Muscle of back (tissue), 3 donors: ENCODE measurements at regions not wholly inside any gene's neighbourhood (a gene's known extent, or its start where the extent isn't known, plus 50 kb on each side); places are given as distances from the start of the nearest gene placed in this dataset.

ENCODE experiments used
- DNase-seq, 3 donors: peaks; one replicate each; pipeline versions ENCODE4 v3.0.0 to v3.0.0-alpha.2; 2013

DNA sequence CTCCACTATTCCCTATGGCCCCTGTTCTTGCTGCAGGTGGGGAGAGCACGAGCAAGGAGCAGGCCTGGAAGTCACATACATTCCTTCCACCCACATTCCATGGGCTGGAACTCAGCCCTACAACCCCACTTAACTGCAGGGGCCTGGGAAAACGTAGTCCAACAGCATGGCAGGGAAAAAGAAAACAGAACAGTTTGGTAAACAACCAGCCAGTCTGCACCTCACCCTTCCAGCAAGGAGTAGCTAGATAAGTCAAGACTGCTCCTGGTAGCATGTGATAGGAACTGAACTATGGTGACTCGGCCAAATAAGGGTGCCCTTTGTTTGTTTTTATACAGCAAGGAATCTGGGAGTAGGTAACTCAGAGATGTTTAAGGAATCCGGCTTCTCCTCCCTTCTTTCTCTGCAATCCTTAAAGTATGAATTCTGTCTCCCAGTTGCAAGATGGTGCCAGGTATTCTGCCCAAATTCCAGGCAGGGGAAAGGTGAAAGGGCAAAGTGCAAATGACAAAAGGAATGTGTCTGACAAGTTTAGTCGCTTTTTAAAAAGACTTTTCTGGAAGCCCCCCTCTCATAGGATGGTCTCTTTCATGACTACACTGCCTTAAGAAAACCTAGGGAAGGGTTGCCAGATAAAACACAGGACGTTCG is 311.7 kb upstream of the NEBL start:
- DNase-seq, result no peak

DNA sequence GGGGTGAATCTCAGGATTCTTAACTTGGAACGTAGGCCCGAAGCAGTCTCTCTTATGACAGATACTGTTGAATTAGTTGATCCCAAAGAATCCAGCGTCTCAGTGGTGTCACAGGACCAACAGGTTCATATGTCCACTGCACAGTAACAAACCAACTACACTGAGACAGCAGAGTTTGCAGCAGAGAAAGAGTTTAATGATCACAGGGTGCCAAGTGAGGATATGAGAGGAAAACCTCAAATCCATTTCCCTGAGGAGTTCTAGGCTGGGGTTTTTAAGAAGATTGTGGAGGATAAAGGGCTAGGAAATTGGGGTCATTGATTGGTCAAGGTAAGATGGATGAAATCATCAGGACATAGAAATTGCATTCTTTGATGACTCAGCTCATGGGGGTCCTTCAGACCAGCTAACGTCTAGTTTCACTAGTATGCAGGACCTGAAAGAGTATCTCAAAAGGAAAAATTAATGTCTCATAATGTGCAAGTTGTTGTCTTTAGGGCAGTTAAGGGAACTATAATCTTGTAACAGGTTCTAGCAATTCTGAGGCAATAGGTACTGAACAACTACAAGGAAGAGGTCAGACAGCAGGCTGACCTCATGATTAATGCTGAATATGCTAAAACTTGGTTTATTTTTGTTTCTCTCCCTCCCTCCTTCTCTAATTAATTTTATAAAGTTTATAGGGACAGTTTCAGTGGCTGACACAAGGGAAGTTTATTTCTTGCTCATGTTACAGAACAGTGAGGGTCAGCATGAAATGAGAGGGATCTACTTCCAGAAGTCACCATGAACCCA is 310.9 kb upstream of the NEBL start:
- DNase-seq, result no peak

DNA sequence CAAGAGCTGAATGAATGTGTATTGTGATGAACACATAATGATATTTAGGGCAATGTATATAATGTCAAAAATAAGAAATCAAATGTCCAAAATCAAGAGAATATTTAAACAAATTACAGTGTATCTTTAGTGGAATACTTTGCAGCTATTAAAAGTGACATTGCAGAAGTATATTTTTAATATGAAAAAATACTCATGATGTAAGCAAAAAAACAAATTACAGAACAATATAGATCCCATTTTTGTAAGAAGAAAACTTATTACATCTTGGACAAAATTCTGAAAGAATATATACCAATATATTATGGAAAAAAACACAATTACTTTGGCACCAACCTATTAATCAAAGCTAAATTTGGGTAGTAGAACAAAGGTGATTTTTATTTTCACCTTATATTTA is 308.2 kb upstream of the NEBL start:
- DNase-seq, result no peak

DNA sequence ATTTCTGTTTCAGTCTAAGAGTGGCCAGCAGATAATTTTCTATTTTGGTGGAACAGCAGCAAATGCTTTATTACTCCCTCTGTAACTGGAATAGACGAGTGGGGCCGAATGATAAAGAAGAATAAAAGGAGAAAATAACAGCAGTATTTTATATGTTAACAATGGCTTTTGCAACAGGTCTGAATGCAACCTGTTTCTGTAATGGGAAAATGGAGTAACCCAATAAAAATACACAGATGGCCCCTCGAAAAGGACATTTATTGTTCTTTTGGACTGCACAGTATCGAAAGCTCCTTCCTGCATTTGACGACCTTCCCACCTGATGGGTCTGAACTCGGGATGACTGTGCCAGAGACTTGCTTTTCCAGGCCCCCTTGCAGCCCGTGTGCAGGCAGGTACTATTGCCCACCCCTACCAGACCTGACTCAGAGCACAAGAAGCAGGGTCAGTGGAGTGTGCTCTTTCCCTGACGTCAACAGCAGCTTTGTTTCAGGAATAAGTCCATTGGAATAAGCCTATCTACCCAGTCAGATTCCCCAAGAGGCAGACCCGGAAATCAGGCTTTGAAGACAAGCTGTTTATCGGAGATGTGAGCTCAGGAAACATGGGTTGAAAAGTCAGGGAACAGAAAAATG is 306.5 kb upstream of the NEBL start:
- no peak for DNase-seq

DNA sequence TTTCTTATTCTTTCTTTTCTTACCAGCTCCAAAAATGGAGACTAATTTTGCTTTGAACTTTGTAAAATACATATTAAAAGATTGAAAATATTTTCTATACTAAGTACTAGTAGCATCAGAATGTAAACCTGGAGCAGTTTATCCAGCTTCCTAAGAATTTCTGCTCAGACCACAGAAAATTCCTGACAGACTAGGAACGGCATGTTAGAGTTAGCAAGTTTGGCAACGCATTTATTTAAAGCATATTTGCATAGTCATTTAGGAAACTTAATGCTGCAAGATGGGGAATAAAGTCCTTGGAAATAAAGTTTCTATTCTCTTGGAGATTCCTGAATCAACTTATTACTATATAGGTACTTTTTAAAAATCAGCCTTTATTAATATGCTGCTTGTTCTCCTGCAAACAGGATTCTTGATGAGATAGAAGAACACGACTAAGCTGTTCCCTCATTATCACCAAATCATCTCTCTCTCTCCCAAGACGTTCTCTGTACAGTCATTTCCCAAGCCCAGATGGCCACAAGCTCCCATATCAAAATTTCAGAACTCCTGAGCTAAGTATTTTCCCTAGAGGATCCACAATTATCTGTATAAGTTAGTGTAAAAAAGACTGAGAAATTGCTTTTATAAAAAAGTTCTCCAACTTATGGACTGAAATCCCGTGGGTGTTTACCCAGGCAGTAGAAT is 305.8 kb upstream of the NEBL start:
- DNase-seq, result no peak

DNA sequence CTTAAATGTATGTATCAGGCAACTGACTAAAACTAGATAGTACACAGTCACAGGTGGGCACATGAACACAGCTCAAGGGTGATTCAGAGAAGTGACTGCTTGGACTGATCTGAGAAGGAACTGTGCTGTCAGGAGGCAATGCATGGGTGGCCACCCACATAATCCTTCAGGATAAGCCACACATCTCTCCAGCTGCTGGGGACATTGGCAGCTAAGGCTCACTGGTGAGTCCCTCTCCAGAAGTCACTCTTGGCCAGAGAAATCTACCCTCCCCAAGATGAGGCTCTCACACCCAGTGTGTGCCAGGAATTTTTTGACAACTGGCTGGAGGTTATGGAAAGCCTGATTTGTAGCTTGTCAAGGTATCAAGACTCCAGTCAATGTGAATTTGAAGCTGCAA is 302.4 kb upstream of the NEBL start:
- no peak for DNase-seq

DNA sequence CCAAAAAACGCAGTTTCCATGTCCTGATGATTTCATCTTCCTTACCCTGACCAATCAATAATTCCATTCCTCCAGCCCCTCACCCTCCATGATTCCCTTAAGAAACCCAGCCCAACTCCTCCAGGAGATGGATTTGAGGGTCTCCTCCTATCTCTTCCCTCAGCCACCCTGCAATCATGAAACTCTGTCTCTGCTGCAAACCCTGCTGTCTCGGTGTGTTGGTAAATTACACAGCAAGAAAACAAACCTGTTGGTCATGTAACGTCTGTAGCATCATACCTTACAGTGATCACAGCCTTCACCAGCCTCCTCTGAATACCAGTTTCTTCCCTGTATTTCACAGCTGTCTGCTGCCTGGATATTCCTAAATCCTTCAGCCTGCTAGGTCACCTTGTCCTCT is 300.7 kb upstream of the NEBL start:
- DNase-seq, result no peak

DNA sequence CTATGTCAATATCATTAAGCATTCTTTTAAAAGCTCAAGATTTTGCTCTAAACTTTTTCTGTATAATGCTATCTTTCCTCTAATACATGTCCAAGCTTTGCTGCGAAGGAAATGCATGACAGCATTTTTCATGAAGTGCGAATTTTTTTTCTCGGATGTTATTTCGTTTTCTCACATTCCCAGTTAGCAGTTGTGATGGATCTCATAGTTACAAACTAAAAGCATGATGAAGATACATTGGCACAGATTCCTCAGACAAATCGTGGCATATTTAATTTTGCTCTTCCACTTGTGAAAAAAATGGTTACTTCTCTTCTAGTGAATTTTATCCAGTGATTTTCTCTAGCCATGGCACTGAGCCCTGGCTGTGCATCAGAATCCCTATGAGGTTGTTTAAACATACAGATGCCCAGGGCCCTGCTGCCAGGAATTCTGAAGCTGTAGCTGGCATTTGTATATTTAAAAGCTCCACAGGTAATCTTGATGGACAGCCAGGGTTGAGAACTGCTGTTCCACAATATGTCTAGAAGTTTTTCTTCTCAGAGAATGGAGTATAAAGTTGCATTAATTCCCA is 299.8 kb upstream of the NEBL start:
- DNase-seq, result no peak

DNA sequence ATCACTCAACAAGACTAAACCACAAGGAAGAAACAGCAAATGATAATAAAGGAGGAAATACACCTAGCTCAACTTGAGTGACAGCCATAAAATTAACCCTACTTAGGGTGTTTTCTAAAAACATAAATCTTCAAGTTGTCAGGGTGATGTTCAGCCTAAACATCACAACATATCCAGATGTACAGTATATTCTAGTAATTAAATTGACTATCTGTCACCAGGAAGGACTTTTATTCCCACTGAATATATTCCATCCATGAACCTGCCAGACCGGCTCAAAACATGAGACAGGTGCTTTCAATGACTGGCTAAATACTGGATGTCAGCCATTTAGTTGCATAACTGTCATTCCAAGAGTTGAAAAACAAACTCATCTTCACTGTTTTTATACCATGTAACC is 298.1 kb upstream of the NEBL start:
- DNase-seq, result no peak

DNA sequence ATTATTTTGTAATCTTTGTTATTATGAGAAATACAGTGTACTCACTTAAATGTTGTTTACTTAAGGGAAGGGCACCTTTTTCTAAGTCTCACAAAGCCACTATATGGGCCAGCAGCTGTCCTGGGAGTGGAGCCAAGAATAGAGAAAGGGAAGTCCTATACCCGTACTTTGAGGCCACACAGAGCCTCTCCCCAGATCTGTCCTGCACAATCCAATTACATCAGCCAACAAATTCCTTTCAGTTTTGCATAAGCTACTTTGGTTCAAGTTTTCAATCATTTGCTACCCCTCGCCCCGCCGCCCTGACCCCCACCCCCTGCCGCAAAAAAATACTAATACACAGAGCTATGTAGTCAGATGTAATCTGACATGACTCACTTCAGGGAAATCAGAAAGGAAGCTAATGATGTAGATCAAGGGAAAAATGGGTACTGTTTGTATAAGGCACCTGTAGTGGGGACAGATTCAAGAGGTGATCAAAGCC is 297.4 kb upstream of the NEBL start:
- DNase-seq, result peak; percentile 30 to 61 (median 33)

DNA sequence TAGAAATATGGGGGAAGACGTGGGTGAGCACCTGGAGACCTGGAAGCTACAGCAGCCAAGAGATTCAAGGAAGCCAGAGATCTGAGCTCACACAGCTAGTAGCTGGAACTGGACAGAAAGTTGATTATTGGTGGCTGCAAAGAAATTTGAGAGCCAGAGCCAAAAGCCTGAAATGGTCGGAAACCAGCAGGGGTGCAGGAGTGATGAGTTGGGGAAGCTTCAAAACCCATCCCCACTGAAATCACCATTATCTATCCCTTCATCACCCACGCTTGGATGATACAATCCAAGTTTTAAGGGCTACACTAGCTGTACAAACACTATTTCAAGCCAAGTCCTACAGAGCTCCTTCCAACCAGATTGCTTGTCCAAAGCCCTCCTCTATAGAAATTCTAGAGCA is 296.1 kb upstream of the NEBL start:
- no peak for DNase-seq

DNA sequence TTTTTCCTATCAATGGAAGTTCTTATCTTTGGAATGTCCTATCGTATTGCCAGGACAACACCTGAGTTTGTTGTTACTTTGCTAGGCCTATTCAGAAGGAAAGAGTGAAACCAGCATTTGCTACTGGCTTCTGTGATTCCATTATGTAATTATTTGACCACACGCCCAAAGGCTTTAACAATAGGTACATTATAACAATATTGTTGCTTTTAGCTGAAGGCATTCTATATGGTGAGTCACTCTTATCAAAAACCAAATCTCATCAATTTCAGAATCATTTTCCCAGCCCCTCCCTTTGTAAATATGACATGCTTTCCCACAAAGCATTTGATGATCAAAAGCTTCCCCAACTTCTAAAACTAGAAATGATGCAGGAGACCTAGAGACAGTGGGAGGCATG is 294.4 kb upstream of the NEBL start:
- no peak for DNase-seq

DNA sequence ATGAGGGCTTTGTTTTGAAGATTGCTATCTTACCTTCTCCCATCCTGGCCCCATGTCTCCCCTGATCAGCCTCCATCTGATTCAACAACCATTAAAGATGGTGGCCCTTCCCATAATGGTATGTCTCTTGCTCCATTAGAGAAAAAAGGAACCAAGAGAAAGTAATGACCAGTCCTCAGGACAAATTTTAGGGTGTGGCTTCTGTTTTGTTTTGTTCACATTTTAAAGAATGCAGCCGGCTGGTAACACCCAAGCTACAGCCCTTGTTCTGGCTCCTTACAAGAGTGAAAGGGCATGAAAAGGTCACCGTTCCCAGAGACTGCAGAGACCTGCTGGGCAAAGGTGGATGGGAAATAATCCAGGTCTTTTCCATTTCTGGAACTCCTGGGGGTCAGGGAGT is 287.9 kb upstream of the NEBL start:
- DNase-seq, result no peak

DNA sequence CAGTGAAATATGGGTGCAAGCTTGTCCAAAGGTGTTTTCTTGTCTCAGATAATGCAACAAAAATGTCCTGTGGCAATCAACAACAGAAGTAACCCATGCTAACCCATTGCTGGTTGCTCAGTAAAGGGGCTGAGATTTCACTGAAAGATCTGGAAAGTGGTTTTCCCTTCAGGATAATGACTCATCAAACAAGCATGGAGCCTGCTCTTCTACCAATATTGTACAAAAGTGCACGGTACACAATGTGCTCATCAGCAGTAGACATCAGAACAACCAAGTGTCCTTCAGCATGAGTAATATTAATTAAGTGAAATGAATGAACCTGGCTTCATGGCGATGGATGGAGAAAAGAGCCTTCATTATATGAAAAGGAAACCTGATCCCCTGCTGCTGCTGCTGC is 287.1 kb upstream of the NEBL start:
- DNase-seq, result no peak

DNA sequence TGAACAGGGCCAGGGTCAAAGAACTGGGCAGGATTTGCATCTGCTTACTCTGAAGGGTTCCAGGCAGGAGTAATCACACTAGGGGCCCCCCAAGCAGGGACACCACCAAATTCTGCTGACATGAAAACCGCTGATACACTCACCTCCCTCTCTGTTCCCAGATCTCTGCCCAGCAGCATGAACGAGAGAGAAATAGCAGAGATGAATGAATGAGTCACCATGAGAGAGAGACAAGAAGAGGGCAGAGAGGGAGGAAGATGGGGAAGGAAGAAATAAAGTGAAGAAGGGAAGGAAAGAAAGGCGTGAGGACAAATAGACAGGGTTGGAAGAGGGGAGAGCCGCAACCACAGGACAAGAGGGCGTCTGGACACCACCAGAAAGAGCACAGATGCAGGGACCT is 285.9 kb upstream of the NEBL start:
- no peak for DNase-seq

DNA sequence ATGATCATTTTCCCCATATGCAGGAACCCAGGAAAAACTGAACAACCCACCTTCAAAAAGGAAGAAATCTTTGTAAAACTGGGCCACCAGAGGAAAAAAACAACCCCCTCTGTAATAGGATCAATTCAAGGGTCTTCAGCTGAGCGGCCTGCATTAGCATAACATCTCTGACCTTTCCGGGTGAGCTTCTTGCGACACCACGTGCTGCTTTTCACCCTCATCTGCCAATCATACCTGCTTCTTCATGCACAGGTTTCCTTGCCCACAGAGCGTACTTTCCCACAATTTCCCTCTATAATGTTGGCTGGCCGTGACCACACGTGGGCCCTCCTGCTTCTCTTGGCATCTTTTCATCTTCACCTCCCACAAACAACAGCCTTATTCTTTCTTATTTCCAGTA is 284.3 kb upstream of the NEBL start:
- no peak for DNase-seq

DNA sequence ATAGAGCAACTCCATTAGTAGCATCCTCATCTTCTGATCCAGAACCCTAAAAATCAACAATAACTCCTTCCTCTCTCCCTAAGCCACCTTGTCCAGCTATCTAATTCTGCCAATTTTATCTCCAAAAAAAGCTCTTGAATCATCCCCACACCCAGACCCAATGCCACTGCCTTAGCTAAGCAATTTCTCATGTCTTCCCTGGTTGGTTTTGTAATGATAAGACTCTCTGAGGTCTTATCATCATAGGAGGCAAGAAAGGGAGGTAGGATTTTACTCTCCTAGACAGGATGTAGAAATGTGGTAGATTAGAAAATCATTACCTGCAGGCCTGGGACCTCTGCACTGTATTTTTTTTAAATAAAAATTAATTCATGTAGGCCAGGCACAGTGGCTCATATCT is 283.5 kb upstream of the NEBL start:
- DNase-seq, result no peak

DNA sequence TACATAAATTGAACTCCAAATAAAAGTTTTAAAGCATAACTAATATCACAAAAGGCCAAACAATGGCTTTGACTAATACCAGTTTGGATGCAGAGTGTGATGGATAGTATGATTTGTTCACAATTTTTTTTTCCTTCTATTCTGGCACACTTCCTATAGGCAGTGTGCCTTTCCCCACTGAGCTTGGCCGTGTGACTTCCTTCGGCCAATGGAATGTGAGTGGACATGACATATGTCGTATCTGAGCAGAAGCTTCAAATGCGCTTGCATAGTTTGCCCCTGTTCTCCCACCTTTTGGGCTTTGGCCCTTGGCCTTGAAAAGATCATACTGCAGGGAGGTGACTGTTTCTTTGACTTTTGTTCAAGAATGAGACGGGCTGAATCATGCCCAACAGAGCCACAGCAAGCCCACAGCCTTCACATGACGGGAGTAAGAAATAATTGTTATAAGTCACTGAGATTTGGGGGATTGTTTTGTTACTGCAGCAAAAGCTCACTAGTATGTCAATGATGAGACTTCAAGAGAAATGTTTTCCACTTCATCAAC is 279.9 kb upstream of the NEBL start:
- no peak for DNase-seq

DNA sequence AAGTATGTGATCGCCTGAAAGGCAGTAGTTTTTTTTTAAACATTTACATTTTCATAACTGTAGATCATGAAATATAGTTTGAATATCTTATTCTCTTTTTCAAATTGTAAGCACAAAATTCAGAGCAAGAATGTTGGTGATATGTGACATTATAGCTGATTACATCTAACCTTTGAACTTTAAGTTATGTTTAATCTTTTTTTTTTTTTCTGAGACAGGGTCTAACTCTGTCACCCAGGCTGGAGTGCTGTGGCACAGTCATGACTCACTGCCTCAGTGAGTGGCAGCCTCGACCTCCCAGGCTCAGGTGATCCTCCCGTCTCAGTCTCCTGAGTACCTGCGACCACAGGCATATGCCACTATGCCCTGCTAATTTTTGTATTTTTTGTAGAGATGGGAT is 278.7 kb upstream of the NEBL start:
- no peak for DNase-seq

DNA sequence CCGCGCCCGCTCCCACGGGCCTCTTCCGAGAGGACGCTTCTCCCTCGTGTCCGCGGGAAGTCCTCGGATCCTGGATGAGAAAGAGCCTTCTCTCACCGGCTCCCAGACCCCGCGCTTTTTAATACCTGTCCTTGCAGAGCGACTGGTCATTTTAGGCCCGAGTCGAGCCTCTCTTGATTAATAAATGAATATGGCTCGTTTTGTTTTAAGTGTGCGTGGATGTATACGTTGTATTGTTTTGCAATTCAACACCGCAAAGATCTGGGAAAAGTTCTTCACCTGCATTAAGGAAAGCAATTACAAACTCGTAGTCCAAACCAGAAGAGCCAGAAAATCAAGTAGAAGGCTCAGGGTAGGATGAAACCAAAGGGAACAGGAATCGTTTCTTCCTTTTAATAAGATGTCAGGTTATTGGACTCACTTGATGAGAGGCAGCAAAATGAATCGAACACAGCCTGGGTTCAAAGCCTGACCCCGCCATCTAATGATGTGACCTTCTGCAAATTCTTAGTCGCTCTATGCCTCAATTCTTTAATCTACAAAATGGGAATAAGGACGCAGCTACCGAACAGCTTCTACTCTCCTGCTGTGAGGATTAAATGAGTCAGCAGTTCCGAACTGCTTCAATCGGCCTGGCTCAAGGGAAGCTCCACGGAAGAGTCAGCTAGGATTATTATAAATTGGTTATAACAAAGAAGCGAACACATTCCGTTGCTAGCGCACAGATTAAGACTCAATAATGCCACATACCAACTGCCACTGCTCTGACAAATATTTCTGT is 277.8 kb upstream of the NEBL start:
- DNase-seq, result peak in 1 of 3 donors; percentile 19
